MCF 10A (cell line): ENCODE measurements at regions not wholly inside any gene's neighbourhood (a gene's known extent, or its start where the extent isn't known, plus 50 kb on each side); places are given as distances from the start of the nearest gene placed in this dataset.

ENCODE experiments used
- BruUV-seq: library from RNA; stranded (reverse); fragments of 400-500 nt; replicated peaks from 2 replicates; lab custom pipeline; 2021; lab: Mats Ljungman, UMichigan
- CTCF ChIA-PET: fragments of 300-600 bp; sonication (Branson Sonifier 250); formaldehyde crosslinking; extraction: SDS; loops from one replicate; lab custom pipeline; 2021; ENCODE audit warnings: antibody characterized with exemption, inconsistent platforms; lab: Yijun Ruan, JAX
- POLR2A ChIA-PET: fragments of 300-600, 350-650 bp; sonication (Branson Sonifier 250); formaldehyde crosslinking; extraction: SDS; loops from one replicate; lab custom pipeline; 2020; ENCODE audit warnings: antibody characterized with exemption, inconsistent platforms; lab: Yijun Ruan, JAX
- DNase-seq: peaks from one replicate; pipeline ENCODE4 v3.0.0-alpha.2; 2018; ENCODE audit not compliant: unreplicated experiment
- H3K27ac Mint-ChIP-seq: one replicate; pipeline ENCODE4 v1.8.0; 2022; ENCODE audit warnings: mild to moderate bottlenecking, low read depth, mixed read lengths; ENCODE audit not compliant: unreplicated experiment
- H3K27me3 Mint-ChIP-seq: one replicate; pipeline ENCODE4 v1.8.0; 2022; ENCODE audit warnings: mixed read lengths; ENCODE audit not compliant: insufficient read depth, unreplicated experiment
- H3K36me3 Mint-ChIP-seq: one replicate; pipeline ENCODE4 v1.8.0; 2022; ENCODE audit warnings: mild to moderate bottlenecking, moderate library complexity, mixed read lengths; ENCODE audit not compliant: insufficient read depth, unreplicated experiment
- H3K4me1 Mint-ChIP-seq: one replicate; pipeline ENCODE4 v1.8.0; 2022; ENCODE audit warnings: mixed read lengths; ENCODE audit not compliant: insufficient read depth, unreplicated experiment
- H3K4me3 Mint-ChIP-seq: one replicate; pipeline ENCODE4 v1.8.0; 2022; ENCODE audit warnings: mild to moderate bottlenecking, moderate library complexity, mixed read lengths; ENCODE audit not compliant: unreplicated experiment
- H3K9me3 Mint-ChIP-seq: one replicate; pipeline ENCODE4 v1.8.0; 2022; ENCODE audit warnings: mixed read lengths; ENCODE audit not compliant: unreplicated experiment
- CTCF ChIP-seq: fragments of 200-600 bp; IDR thresholded peaks from one replicate; pipeline ENCODE4 v1.8.0; 2022; ENCODE audit warnings: antibody characterized with exemption, mild to moderate bottlenecking; ENCODE audit not compliant: unreplicated experiment
- intact Hi-C: fragments of 100-400 bp; cut with micrococcal nuclease; formaldehyde crosslinking; loops from 2 replicates; pipeline ENCODE4 v1.14.1; 2022

- no TSS peak for BruUV-seq
- TF ChIP-seq CTCF: peak; percentile 48
- ChIA-PET POLR2A (no interaction called here), CTCF (interaction anchor here (0.8 to 1.5 kb wide), 2 partner anchors 31 to 165 kb away, joined by 4 to 5 read pairs; no protein-coding TSS in a partner anchor)
- peak; percentile 56 for DNase-seq
- intact Hi-C loops: no loop called here
- peaks cover 15% of the 10 kb centered on the region for H3K27me3 Mint-ChIP-seq
- H3K27ac Mint-ChIP-seq: no peak overlapping the region
- H3K4me3 Mint-ChIP-seq: no peak overlapping the region
- no peaks in the 10 kb centered on the region for H3K9me3 Mint-ChIP-seq
- H3K4me1 Mint-ChIP-seq: no peaks in the 10 kb centered on the region
- H3K36me3 Mint-ChIP-seq: no peaks in the 10 kb centered on the region
These were observed 140.3 kb downstream of the RPIA start for GRCh38 chr2:88831792-88832248.

GRCh38 chr2:88832311-88832991 is 141.0 kb downstream of the RPIA start:
- no peak overlapping the region for H3K27ac Mint-ChIP-seq
- intact Hi-C loops: no loop called here
- TF ChIP-seq CTCF: no peak
- H3K9me3 Mint-ChIP-seq: no peaks in the 10 kb centered on the region
- POLR2A ChIA-PET: no interaction called here
- H3K4me1 Mint-ChIP-seq: no peaks in the 10 kb centered on the region
- CTCF ChIA-PET: interaction anchor here (1.5 kb wide), 1 partner anchor 31 kb away, joined by 5 read pairs; no protein-coding TSS in a partner anchor
- no peak overlapping the region for H3K4me3 Mint-ChIP-seq
- no peak for DNase-seq
- no TSS peak for BruUV-seq
- peaks cover 15% of the 10 kb centered on the region for H3K27me3 Mint-ChIP-seq
- H3K36me3 Mint-ChIP-seq: no peaks in the 10 kb centered on the region

GRCh38 chr2:88832992-88833389 is 141.5 kb downstream of the RPIA start:
- intact Hi-C loops: no loop called here
- POLR2A ChIA-PET: no interaction called here
- Mint-ChIP-seq H3K27me3 (peaks cover 16% of the 10 kb centered on the region), H3K9me3 (no peaks in the 10 kb centered on the region), H3K4me1 (no peaks in the 10 kb centered on the region), H3K4me3 (no peak overlapping the region), H3K36me3 (no peaks in the 10 kb centered on the region), H3K27ac (no peak overlapping the region)
- BruUV-seq: no TSS peak
- TF ChIP-seq CTCF: no peak
- CTCF ChIA-PET: no interaction called here
- DNase-seq: no peak

GRCh38 chr2:88834376-88834775 is 142.9 kb downstream of the RPIA start:
- no peak for TF ChIP-seq CTCF
- no peak overlapping the region for H3K4me3 Mint-ChIP-seq
- H3K9me3 Mint-ChIP-seq: no peaks in the 10 kb centered on the region
- H3K27me3 Mint-ChIP-seq: peaks cover 22% of the 10 kb centered on the region
- H3K36me3 Mint-ChIP-seq: no peaks in the 10 kb centered on the region
- no peak for DNase-seq
- no TSS peak for BruUV-seq
- CTCF ChIA-PET: interaction anchor here (0.6 to 1.0 kb wide), 2 partner anchors 39 to 1015 kb away, joined by 3 to 4 read pairs; no protein-coding TSS in a partner anchor
- H3K4me1 Mint-ChIP-seq: no peaks in the 10 kb centered on the region
- intact Hi-C loops: no loop called here
- no peak overlapping the region for H3K27ac Mint-ChIP-seq
- POLR2A ChIA-PET: no interaction called here
